ENCODE measurements at regions not wholly inside any gene's neighbourhood (a gene's known extent, or its start where the extent isn't known, plus 50 kb on each side); places are given as distances from the start of the nearest gene placed in this dataset.

DNA sequence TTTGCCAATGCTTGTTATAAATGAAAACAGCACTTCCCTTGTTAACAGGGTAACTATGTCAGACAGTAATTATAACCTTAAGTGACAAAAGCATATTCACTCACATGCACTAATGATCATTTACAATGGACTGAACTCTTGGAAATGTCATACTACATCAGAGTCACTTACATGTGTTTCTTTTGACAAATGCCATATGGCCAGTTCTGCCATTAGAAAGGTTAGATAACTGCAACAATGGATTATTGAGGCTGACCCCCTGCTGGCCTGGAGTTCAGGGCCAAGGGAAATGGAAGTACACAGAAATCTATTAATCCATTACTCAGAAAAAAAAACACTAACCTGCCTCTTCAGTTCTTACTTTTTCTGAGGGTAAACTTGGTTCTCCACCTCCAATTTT is 313.4 kb downstream of the CNTN3 start (continued):
- TF ChIP-seq MLLT1 (IDR thresholded peaks at IDR 0.05) = no peak
- no peak for TF ChIP-seq ZNF274 (IDR thresholded peaks at IDR 0.05; ENCODE audit: insufficient read depth, insufficient read length)

- BruUV-seq (replicated peaks) = no TSS peak
- no peaks in the 10 kb centered on the region for H4K20me1 ChIP-seq (ENCODE audit: control insufficient read depth, insufficient read depth)
- ChIA-PET SMC1A (ENCODE audit: uncharacterized antibody, unreplicated experiment) (no interaction called here), POLR2A (no interaction called here), RAD21 (ENCODE audit: unreplicated experiment) (no interaction called here), CTCF (no interaction called here)
- H3K36me3 ChIP-seq (ENCODE audit: control insufficient read depth in 2 of 2, insufficient read depth in 2 of 2, low read length in 1 of 2) = no peaks in the 10 kb centered on the region
- WGBS (ENCODE audit: insufficient coverage, insufficient replicate concordance, low lambda C conversion rate, missing lambda C conversion rate) = 6% methylated on average over 1 of the region's 1 CpG
- intact Hi-C loops (cut with micrococcal nuclease; ENCODE audit: unreplicated experiment) (no loop called here), in situ Hi-C loops (cut with MboI) (no loop called here)
- no peaks in the 10 kb centered on the region for H3K4me1 ChIP-seq (ENCODE audit: control insufficient read depth, insufficient read depth, low read length)
- H3K27ac ChIP-seq (ENCODE audit: control insufficient read depth, insufficient read depth) = no peak overlapping the region
- no peak overlapping the region for H2AFZ ChIP-seq (ENCODE audit: control insufficient read depth, low read depth, low read length)
- TF ChIP-seq BCL11A (IDR thresholded peaks at IDR 0.05; ENCODE audit: low read depth, low read length) (no peak), ATF2 (IDR thresholded peaks at IDR 0.05; ENCODE audit: low read length) (no peak), ATF7 (IDR thresholded peaks at IDR 0.05; ENCODE audit: low read depth) (no peak), CUX1 (IDR thresholded peaks at IDR 0.05; ENCODE audit: insufficient replicate concordance, low read depth, low read length) (no peak), GATAD2B (conservative IDR thresholded peaks at IDR 0.05; ENCODE audit: low read depth) (no peak)
- H3K4me3 ChIP-seq = no peak overlapping the region
- no peaks in the 10 kb centered on the region for H3K9me3 ChIP-seq (replicated peaks; ENCODE audit: control insufficient read depth, insufficient read depth, low read length)
- no peaks in the 10 kb centered on the region for H3K27me3 ChIP-seq (replicated peaks in 1 of 2; ENCODE audit: control insufficient read depth in 2 of 2, insufficient read depth in 2 of 2, low read length in 1 of 2)
- H3K79me2 ChIP-seq (ENCODE audit: control insufficient read depth, insufficient read depth, low read length) = no peaks in the 10 kb centered on the region
- H3K4me2 ChIP-seq (ENCODE audit: control insufficient read depth, insufficient read depth) = no peak overlapping the region
- ATAC-seq (no peak), DNase-seq (ENCODE audit: low read depth, low spot score) (no peak), FAIRE-seq (no peak)
- H3K9ac ChIP-seq (ENCODE audit: control insufficient read depth, insufficient read depth, low read length) = no peak overlapping the region
Measured at GRCh38 chr3:74295479-74295878, 319.0 kb downstream of the CNTN3 start.

Data from GM12878 (cell line).